GM21786 (cell line): ENCODE measurements at regions not wholly inside any gene's neighbourhood (a gene's known extent, or its start where the extent isn't known, plus 50 kb on each side); places are given as distances from the start of the nearest gene placed in this dataset.

Experiments
- ATAC-seq: cut with Tn5 transposase; IDR thresholded peaks from one replicate; pipeline ENCODE4 v1.9.1; 2021; ENCODE audit not compliant: unreplicated experiment

- no peak for ATAC-seq
Observed at GRCh38 chr13:75135325-75135825, 346.6 kb downstream of the TBC1D4 start.

- no peak for ATAC-seq
Observed at GRCh38 chr13:75132701-75133695, 349.0 kb downstream of the TBC1D4 start.

- ATAC-seq: no peak
Observed at GRCh38 chr13:75129331-75129730, 352.6 kb downstream of the TBC1D4 start.

- ATAC-seq: no peak
Observed at GRCh38 chr13:75124415-75124814, 357.6 kb downstream of the TBC1D4 start.

- ATAC-seq: no peak
Observed at GRCh38 chr13:75123428-75123827, 358.5 kb downstream of the TBC1D4 start.

- no peak for ATAC-seq
Observed at GRCh38 chr13:75120085-75120484, 361.9 kb downstream of the TBC1D4 start.

- ATAC-seq: no peak
Observed at GRCh38 chr13:75115171-75115570, 366.8 kb downstream of the TBC1D4 start.

GRCh38 chr13:75103976-75104375 is 378.0 kb downstream of the TBC1D4 start:
- no peak for ATAC-seq

- no peak for ATAC-seq
Observed at GRCh38 chr13:75102001-75102716, 379.8 kb downstream of the TBC1D4 start.

- ATAC-seq: no peak
Observed at GRCh38 chr13:75101348-75101747, 380.6 kb downstream of the TBC1D4 start.

- ATAC-seq: no peak
Observed at GRCh38 chr13:75092143-75092542, 389.8 kb downstream of the TBC1D4 start.

GRCh38 chr13:75091718-75092117 is 390.3 kb downstream of the TBC1D4 start:
- peak; percentile 49 for ATAC-seq

- no peak for ATAC-seq
Observed at GRCh38 chr13:75090872-75091615, 390.9 kb downstream of the TBC1D4 start.

- ATAC-seq: no peak
Observed at GRCh38 chr13:75088915-75089314, 393.1 kb downstream of the TBC1D4 start.

- ATAC-seq: no peak
Observed at GRCh38 chr13:75079226-75079625, 402.7 kb downstream of the TBC1D4 start.

GRCh38 chr13:75076476-75076875 is 405.5 kb downstream of the TBC1D4 start:
- no peak for ATAC-seq

- ATAC-seq: no peak
Observed at GRCh38 chr13:75073786-75074185, 408.2 kb downstream of the TBC1D4 start.

- no peak for ATAC-seq
Observed at GRCh38 chr13:75072891-75073290, 409.1 kb downstream of the TBC1D4 start.

GRCh38 chr13:75072368-75072767 is 409.6 kb downstream of the TBC1D4 start:
- no peak for ATAC-seq

GRCh38 chr13:75071796-75072195 is 410.2 kb downstream of the TBC1D4 start:
- ATAC-seq: no peak

- ATAC-seq: no peak
Observed at GRCh38 chr13:75071395-75071794, 410.6 kb downstream of the TBC1D4 start.
